Left ventricle myocardium inferior (tissue), 1 donor: ENCODE measurements at regions not wholly inside any gene's neighbourhood (a gene's known extent, or its start where the extent isn't known, plus 50 kb on each side); places are given as distances from the start of the nearest gene placed in this dataset.

ENCODE experiments used
- DNase-seq: peaks from one replicate; pipeline ENCODE4 v3.0.0-alpha.2; 2020
- H3K27ac ChIP-seq: fragments of 200-600 bp; replicated peaks from 2 replicates; pipeline ENCODE4 v1.8.0; 2021
- H3K27me3 ChIP-seq: fragments of 200-600 bp; 2 replicates; pipeline ENCODE4 v1.8.0; 2021; ENCODE audit warnings: low read depth
- H3K36me3 ChIP-seq: fragments of 200-600 bp; 2 replicates; pipeline ENCODE4 v1.8.0; 2021
- H3K4me1 ChIP-seq: fragments of 200-600 bp; 2 replicates; pipeline ENCODE4 v1.8.0; 2021
- H3K4me3 ChIP-seq: fragments of 200-600 bp; 2 replicates; pipeline ENCODE4 v1.8.0; 2021; ENCODE audit warnings: mild to moderate bottlenecking, moderate library complexity
- H3K9me3 ChIP-seq: fragments of 200-600 bp; replicated peaks from 2 replicates; pipeline ENCODE4 v1.8.0; 2021
- intact Hi-C: fragments of 100-400 bp; cut with micrococcal nuclease; formaldehyde crosslinking; loops from one replicate; pipeline ENCODE4 v1.11.0; 2022
- TF ChIP-seq, protein P1 (sequence below): fragments of 200-600 bp; IDR thresholded peaks from 2 replicates; pipeline ENCODE4 v1.8.0; 2021; ENCODE audit warnings: antibody characterized with exemption, mild to moderate bottlenecking, borderline replicate concordance
- donor health status: DM: no; HTN: yes; CAD: no; lungs with severe emphysema.

DNA sequence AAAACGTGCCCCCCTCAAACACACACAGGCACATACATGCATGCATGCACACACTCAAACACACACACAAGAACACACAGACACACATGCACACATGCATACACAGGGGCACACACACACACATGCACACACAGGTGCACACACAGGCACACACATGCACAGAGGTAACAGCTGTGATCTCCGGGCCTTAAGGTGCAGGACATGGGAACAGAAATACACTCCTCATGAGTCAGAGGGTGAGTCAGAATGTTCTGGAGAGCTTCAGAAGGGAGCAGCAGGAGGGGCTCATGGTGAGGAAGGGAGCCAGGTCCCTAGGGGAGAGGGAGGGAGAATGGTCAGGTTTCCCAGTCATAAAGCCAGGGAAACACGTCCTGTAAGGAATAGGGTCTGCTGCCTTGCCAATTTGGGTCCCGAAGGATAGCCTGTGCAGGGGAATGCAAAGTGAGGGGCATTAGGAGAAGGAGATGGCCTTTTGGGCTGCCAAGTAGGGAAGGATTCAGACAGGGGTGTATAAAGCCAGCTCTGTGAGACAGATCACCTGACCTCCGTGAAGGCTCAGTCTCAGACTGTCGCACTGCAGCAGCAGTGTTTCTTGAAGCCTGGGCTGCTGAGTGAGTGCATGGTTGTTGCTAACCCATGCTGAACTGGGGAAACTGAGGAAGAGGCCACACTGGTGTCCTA, 123.9 kb downstream of the MAFB start:
- intact Hi-C loops, result no loop called here
- H3K27ac ChIP-seq, result no peak overlapping the region
- peaks cover 7% of the 10 kb centered on the region for H3K4me1 ChIP-seq
- no peaks in the 10 kb centered on the region for H3K36me3 ChIP-seq
- H3K27me3 ChIP-seq, result no peaks in the 10 kb centered on the region
- no peak for DNase-seq
- no peaks in the 10 kb centered on the region for H3K9me3 ChIP-seq
- no peak overlapping the region for H3K4me3 ChIP-seq
- TF ChIP-seq, protein P1, sequence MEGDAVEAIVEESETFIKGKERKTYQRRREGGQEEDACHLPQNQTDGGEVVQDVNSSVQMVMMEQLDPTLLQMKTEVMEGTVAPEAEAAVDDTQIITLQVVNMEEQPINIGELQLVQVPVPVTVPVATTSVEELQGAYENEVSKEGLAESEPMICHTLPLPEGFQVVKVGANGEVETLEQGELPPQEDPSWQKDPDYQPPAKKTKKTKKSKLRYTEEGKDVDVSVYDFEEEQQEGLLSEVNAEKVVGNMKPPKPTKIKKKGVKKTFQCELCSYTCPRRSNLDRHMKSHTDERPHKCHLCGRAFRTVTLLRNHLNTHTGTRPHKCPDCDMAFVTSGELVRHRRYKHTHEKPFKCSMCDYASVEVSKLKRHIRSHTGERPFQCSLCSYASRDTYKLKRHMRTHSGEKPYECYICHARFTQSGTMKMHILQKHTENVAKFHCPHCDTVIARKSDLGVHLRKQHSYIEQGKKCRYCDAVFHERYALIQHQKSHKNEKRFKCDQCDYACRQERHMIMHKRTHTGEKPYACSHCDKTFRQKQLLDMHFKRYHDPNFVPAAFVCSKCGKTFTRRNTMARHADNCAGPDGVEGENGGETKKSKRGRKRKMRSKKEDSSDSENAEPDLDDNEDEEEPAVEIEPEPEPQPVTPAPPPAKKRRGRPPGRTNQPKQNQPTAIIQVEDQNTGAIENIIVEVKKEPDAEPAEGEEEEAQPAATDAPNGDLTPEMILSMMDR, result no peak

DNA sequence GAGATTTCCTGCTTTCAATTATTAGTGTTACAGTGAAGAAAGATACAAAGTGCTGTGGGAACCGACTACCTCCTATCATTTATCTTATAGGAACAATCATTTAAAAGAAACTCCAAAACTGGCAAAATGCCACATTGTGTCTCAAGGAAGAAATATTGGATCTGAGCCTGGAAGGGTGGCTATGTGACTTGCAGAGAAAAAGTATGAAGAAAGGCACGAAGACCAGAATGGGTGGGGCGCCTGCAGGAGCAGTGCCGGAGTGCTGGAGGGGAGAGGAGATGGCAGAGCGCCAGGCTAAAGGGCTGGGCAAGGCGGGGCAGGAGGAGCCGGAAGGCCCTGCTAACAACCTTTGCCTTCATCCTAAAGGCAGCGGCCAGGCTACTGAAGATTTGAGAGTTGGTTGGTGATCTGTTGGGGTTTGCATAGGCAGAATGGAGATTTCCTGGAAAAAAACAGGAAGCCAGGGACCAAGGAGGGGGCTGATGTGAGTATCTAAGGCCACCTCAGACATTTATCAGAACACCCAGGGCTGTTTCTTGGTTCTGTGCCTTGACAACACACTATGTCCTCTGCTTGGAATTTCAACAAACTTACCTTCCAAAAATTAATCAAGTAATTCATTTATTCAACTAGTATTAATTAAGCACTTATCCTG, 125.6 kb downstream of the MAFB start:
- peaks cover 7% of the 10 kb centered on the region for H3K4me1 ChIP-seq
- H3K4me3 ChIP-seq, result no peak overlapping the region
- intact Hi-C loops, result no loop called here
- TF ChIP-seq, protein P1, result no peak
- DNase-seq, result no peak
- H3K27ac ChIP-seq, result no peak overlapping the region
- no peaks in the 10 kb centered on the region for H3K9me3 ChIP-seq
- no peaks in the 10 kb centered on the region for H3K36me3 ChIP-seq
- no peaks in the 10 kb centered on the region for H3K27me3 ChIP-seq

DNA sequence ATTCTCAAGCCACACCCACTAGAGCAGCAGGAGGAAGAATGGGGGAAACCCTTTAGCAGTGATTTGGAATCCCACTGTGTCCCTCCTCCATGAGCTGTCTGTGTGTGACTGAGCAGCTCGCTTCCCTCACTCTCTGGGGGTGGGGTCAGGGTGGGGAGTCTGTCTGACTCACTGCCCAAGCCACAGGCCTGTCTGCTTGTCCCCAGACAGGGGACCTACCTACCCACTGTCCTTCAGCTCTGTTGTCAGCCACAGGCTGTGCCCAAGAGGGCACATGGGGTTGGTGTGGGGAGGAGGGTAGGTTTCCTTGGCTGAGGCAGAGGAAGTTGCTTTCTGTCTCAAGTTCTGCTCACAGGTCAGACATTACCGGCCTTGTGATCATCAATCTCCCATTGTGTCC, 127.0 kb downstream of the MAFB start:
- Histone ChIP-seq H3K36me3 (no peaks in the 10 kb centered on the region), H3K4me3 (no peak overlapping the region), H3K27me3 (no peaks in the 10 kb centered on the region), H3K9me3 (no peaks in the 10 kb centered on the region), H3K27ac (no peak overlapping the region), H3K4me1 (peaks cover 7% of the 10 kb centered on the region)
- DNase-seq, result no peak
- TF ChIP-seq, protein P1, result no peak
- intact Hi-C loops, result no loop called here

DNA sequence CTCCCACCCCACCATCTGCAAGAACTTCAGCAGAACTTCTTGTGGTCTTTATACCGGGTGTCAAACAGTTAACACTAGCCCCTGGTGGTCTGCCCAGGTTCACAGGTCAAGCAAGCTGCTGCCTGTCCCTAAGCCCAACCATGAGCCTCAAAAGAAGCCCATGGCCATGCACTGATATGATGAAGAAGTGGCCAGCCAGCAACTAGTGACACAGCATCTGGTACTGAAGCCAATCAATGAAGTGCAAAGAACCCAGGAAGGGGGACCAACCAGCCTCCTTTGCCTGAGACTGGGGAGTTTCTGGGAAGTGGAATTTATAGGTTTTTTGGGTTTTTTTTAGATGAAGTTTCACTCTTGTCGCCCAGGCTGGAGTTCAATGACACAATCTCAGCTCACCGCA, 127.8 kb downstream of the MAFB start:
- Histone ChIP-seq H3K27ac (no peak overlapping the region), H3K4me1 (peaks cover 7% of the 10 kb centered on the region), H3K9me3 (peaks cover 5% of the 10 kb centered on the region), H3K36me3 (no peaks in the 10 kb centered on the region), H3K4me3 (no peak overlapping the region), H3K27me3 (no peaks in the 10 kb centered on the region)
- TF ChIP-seq, protein P1, result no peak
- intact Hi-C loops, result no loop called here
- DNase-seq, result no peak

DNA sequence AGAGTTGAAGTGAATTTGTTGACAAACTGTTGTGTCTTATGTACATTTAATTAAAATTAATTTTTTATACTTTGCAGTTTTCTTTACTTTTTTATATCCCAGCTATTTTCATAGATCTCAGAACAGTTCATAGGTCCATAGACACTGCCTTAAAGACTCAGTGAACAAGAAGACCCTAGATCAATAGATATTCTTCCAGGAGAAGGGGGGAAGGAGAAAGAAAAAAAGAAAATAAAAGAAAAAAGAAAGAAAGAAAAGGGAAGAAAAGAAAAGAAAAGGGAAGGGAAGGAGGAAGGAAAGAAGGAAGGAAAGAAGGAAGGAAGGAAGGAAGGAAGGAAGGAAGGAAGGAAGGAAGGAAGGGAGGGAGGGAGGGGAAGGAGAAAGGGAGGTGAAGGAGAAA, 130.8 kb downstream of the MAFB start:
- Histone ChIP-seq H3K4me1 (peaks cover 2% of the 10 kb centered on the region), H3K4me3 (no peak overlapping the region), H3K36me3 (no peaks in the 10 kb centered on the region), H3K27ac (no peak overlapping the region), H3K9me3 (peaks cover 21% of the 10 kb centered on the region), H3K27me3 (no peaks in the 10 kb centered on the region)
- no peak for DNase-seq
- TF ChIP-seq, protein P1, result no peak
- intact Hi-C loops, result loop anchor here (10.0 kb wide), 1 partner anchor 57 kb away; no protein-coding TSS in a partner anchor
